HL-60 (cell line): ENCODE measurements at regions not wholly inside any gene's neighbourhood (a gene's known extent, or its start where the extent isn't known, plus 50 kb on each side); places are given as distances from the start of the nearest gene placed in this dataset.

Experiments used
- CTCF ChIP-seq: IDR thresholded peaks from one replicate; pipeline ENCODE4 v1.5.1; 2011; ENCODE audit warnings: low read length, control low read depth, inconsistent platforms; ENCODE audit not compliant: insufficient read depth
- POLR2AphosphoS5 ChIP-seq: IDR thresholded peaks from 2 replicates; pipeline ENCODE4 v1.6.1; 2012; ENCODE audit warnings: low read depth
- TF ChIP-seq, protein P1 (sequence below): IDR thresholded peaks from 2 replicates; pipeline ENCODE4 v1.6.1; 2012; ENCODE audit warnings: low read depth; ENCODE audit not compliant: insufficient replicate concordance

GRCh38 chr9:18350995-18351595 is 122.9 kb upstream of the ADAMTSL1 start:
- TF ChIP-seq POLR2AphosphoS5 = no peak
- TF ChIP-seq CTCF = no peak
- TF ChIP-seq, protein P1, sequence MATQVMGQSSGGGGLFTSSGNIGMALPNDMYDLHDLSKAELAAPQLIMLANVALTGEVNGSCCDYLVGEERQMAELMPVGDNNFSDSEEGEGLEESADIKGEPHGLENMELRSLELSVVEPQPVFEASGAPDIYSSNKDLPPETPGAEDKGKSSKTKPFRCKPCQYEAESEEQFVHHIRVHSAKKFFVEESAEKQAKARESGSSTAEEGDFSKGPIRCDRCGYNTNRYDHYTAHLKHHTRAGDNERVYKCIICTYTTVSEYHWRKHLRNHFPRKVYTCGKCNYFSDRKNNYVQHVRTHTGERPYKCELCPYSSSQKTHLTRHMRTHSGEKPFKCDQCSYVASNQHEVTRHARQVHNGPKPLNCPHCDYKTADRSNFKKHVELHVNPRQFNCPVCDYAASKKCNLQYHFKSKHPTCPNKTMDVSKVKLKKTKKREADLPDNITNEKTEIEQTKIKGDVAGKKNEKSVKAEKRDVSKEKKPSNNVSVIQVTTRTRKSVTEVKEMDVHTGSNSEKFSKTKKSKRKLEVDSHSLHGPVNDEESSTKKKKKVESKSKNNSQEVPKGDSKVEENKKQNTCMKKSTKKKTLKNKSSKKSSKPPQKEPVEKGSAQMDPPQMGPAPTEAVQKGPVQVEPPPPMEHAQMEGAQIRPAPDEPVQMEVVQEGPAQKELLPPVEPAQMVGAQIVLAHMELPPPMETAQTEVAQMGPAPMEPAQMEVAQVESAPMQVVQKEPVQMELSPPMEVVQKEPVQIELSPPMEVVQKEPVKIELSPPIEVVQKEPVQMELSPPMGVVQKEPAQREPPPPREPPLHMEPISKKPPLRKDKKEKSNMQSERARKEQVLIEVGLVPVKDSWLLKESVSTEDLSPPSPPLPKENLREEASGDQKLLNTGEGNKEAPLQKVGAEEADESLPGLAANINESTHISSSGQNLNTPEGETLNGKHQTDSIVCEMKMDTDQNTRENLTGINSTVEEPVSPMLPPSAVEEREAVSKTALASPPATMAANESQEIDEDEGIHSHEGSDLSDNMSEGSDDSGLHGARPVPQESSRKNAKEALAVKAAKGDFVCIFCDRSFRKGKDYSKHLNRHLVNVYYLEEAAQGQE = no peak
